Osteoblast (primary cell): ENCODE measurements at regions not wholly inside any gene's neighbourhood (a gene's known extent, or its start where the extent isn't known, plus 50 kb on each side); places are given as distances from the start of the nearest gene placed in this dataset.
"Not testable (repeated sequence)": the region's sequence is repeated elsewhere in the genome, so short reads cannot be mapped to it uniquely, and the experiment has no call there.

ENCODE experiments used
- DNase-seq: peaks from one replicate; pipeline ENCODE4 v3.0.0; 2011; ENCODE audit warnings: low spot score, mixed read lengths; ENCODE audit not compliant: insufficient read length; ENCODE audit errors: missing footprints
- H2AFZ ChIP-seq: 2 replicates; pipeline ENCODE4 v1.6.0; 2011; ENCODE audit warnings: mild to moderate bottlenecking, low read length
- H3K27ac ChIP-seq: 2 replicates; pipeline ENCODE4 v1.5.1; 2011; ENCODE audit warnings: mild to moderate bottlenecking, low read depth, low read length, moderate library complexity
- H3K27me3 ChIP-seq: 2 replicates; pipeline ENCODE4 v1.6.0; 2012; ENCODE audit warnings: mild to moderate bottlenecking, control low read depth, inconsistent platforms, low read length, moderate library complexity; ENCODE audit not compliant: insufficient read depth
- H3K36me3 ChIP-seq: 2 replicates; pipeline ENCODE4 v1.5.1; 2011; ENCODE audit warnings: mild to moderate bottlenecking, low read length, control low read depth, moderate library complexity; ENCODE audit not compliant: insufficient read depth
- H3K4me1 ChIP-seq: 2 replicates; pipeline ENCODE4 v1.5.1; 2011; ENCODE audit warnings: mild to moderate bottlenecking, low read length, control low read depth, moderate library complexity; ENCODE audit not compliant: insufficient read depth
- H3K4me2 ChIP-seq: 2 replicates; pipeline ENCODE4 v1.6.0; 2011; ENCODE audit warnings: mild to moderate bottlenecking, low read length; ENCODE audit not compliant: insufficient read depth
- H3K4me3 ChIP-seq: fragments of 200-600 bp; sonication (generic); 3 replicates; pipeline ENCODE4 v1.5.1; 2012; ENCODE audit warnings: mild to moderate bottlenecking, low read length, inconsistent platforms; ENCODE audit not compliant: insufficient read depth
- H3K79me2 ChIP-seq: 2 replicates; pipeline ENCODE4 v1.6.0; 2012; ENCODE audit warnings: mild to moderate bottlenecking, low read length, control low read depth, inconsistent platforms; ENCODE audit not compliant: insufficient read depth
- H3K9me3 ChIP-seq: 2 replicates; pipeline ENCODE4 v1.5.1; 2011; ENCODE audit warnings: low read depth, low read length, control low read depth
- H4K20me1 ChIP-seq: 2 replicates; pipeline ENCODE4 v1.6.0; 2012; ENCODE audit warnings: mild to moderate bottlenecking, low read length, control low read depth; ENCODE audit not compliant: insufficient read depth
- CTCF ChIP-seq: IDR thresholded peaks from 2 replicates; pipeline ENCODE4 v1.5.1; 2011; ENCODE audit warnings: mild to moderate bottlenecking, low read depth, low read length, moderate library complexity; ENCODE audit errors: extremely low read depth

GRCh38 chr4:94039226-94039625 is 168.4 kb upstream of the SMARCAD1 start:
- no peak overlapping the region for H3K27ac ChIP-seq
- no peaks in the 10 kb centered on the region for H4K20me1 ChIP-seq
- no peaks in the 10 kb centered on the region for H3K4me1 ChIP-seq

GRCh38 chr4:94044471-94044870 is 163.2 kb upstream of the SMARCAD1 start:
- not testable (repeated sequence) for H4K20me1 ChIP-seq, H3K27ac ChIP-seq, H3K4me3 ChIP-seq, DNase-seq, H3K36me3 ChIP-seq, H3K9me3 ChIP-seq, H3K27me3 ChIP-seq, H3K79me2 ChIP-seq, H3K4me2 ChIP-seq, H3K4me1 ChIP-seq, H2AFZ ChIP-seq

More at GRCh38 chr4:94039226-94039625, 168.4 kb upstream of the SMARCAD1 start:
- no peaks in the 10 kb centered on the region for H3K9me3 ChIP-seq
- no peaks in the 10 kb centered on the region for H3K79me2 ChIP-seq
- no peaks in the 10 kb centered on the region for H3K27me3 ChIP-seq
- H3K4me3 ChIP-seq: no peak overlapping the region
- no peak for DNase-seq
- H3K4me2 ChIP-seq: no peak overlapping the region
- H2AFZ ChIP-seq: no peak overlapping the region
- H3K36me3 ChIP-seq: no peaks in the 10 kb centered on the region
- no peak for TF ChIP-seq CTCF

- no peak overlapping the region for H3K4me3 ChIP-seq
- no peaks in the 10 kb centered on the region for H3K79me2 ChIP-seq
- no peaks in the 10 kb centered on the region for H3K27me3 ChIP-seq
- H2AFZ ChIP-seq: no peak overlapping the region
- no peaks in the 10 kb centered on the region for H3K9me3 ChIP-seq
- no peaks in the 10 kb centered on the region for H4K20me1 ChIP-seq
- no peak overlapping the region for H3K4me2 ChIP-seq
- H3K4me1 ChIP-seq: no peaks in the 10 kb centered on the region
- DNase-seq: no peak
- no peak overlapping the region for H3K27ac ChIP-seq
- no peaks in the 10 kb centered on the region for H3K36me3 ChIP-seq
- TF ChIP-seq CTCF: no peak
Measured at GRCh38 chr4:94063084-94063483, 144.6 kb upstream of the SMARCAD1 start.

DNA sequence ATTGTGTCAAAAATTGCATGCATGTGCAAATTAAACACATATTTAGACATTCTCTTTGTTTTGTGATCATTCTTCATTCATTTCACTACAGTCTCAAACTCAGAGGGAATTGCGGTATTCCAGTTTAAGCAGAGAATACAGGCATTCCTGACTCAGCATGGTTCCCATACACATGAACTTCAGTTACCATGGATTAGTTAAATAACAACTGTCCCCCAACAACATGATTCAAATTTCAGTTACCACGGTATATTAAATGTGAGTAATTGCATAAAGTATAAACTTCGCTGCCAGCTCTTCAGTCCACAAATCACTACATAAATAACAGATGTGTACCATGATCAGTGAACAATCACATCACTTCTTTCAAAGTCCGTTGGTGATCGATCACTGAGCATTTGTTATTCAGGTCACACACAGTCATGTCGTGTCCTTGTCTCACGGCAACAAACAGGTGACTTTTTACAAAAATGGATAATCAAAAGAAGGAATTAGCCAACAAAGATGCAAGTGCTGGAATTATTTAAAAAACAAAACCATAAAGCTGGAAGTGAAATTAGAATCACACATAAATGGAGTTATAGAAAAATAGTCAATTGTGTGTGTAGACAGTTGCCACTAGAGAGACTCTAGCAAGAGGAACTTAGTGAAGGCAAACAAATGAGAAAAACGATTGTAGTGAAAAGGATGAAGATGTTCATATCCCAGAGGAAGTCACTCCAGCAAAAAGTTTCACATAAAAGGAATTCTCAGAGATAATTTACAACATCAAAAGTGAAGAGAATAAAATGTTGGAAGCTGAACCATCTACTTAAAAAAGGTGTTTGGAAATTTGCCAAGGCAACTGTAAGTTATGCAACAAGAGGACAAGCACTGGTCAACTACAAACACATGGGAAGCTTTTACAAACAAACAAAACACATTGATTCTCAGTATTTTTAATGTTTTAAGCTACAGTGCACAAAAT is 138.6 kb upstream of the SMARCAD1 start:
- TF ChIP-seq CTCF: no peak
- Histone ChIP-seq H3K79me2 (no peaks in the 10 kb centered on the region), H2AFZ (no peak overlapping the region), H3K9me3 (no peaks in the 10 kb centered on the region), H3K36me3 (no peaks in the 10 kb centered on the region), H3K4me1 (no peaks in the 10 kb centered on the region), H3K4me3 (no peak overlapping the region), H3K27ac (no peak overlapping the region), H3K27me3 (no peaks in the 10 kb centered on the region), H4K20me1 (no peaks in the 10 kb centered on the region), H3K4me2 (no peak overlapping the region)
- DNase-seq: no peak
